Caco-2 (cell line): ENCODE measurements at regions not wholly inside any gene's neighbourhood (a gene's known extent, or its start where the extent isn't known, plus 50 kb on each side); places are given as distances from the start of the nearest gene placed in this dataset.

Source experiments
- BruUV-seq: library from RNA; stranded (reverse); fragments of 400-500 nt; replicated peaks from 2 replicates; lab custom pipeline; 2021; lab: Mats Ljungman, UMichigan
- CTCF ChIA-PET: fragments of 300-600 bp; sonication (Branson Sonifier 250); formaldehyde crosslinking; loops from one replicate; lab custom pipeline; 2022; ENCODE audit warnings: antibody characterized with exemption; lab: Charles Lee
- POLR2A ChIA-PET: fragments of 300-600 bp; sonication (Branson Sonifier 250); formaldehyde crosslinking; loops from one replicate; lab custom pipeline; 2022; ENCODE audit warnings: antibody characterized with exemption; lab: Charles Lee
- DNase-seq, 2 experiments: peaks; one replicate each; pipeline versions ENCODE4 v3.0.0 to v3.0.0-alpha.2; 2020 to 2022
- H3K27me3 ChIP-seq: replicated peaks from 2 replicates; pipeline ENCODE4 v1.6.0; 2011; ENCODE audit warnings: low read length; ENCODE audit not compliant: control insufficient read depth, insufficient read depth
- H3K36me3 ChIP-seq: 2 replicates; pipeline ENCODE4 v1.5.1; 2011; ENCODE audit warnings: low read length; ENCODE audit not compliant: control insufficient read depth, insufficient read depth
- H3K4me1 ChIP-seq: fragments of 250-450 bp; sonication (Bioruptor Pico); 2 replicates; pipeline ENCODE4 v1.5.1; 2020; ENCODE audit warnings: mild to moderate bottlenecking
- H3K4me3 ChIP-seq: 2 replicates; pipeline ENCODE4 v1.5.1; 2011; ENCODE audit warnings: low read depth, mild to moderate bottlenecking, control low read depth, low read length
- H3K9me3 ChIP-seq: fragments of 250-450 bp; sonication (Bioruptor Pico); 2 replicates; pipeline ENCODE4 v1.5.1; 2020; ENCODE audit warnings: mild to moderate bottlenecking, moderate library complexity
- H3K27ac Mint-ChIP-seq: one replicate; pipeline ENCODE4 v1.8.0; 2022; ENCODE audit warnings: mixed read lengths; ENCODE audit not compliant: unreplicated experiment
- H3K27me3 Mint-ChIP-seq: one replicate; pipeline ENCODE4 v1.8.0; 2022; ENCODE audit warnings: mixed read lengths; ENCODE audit not compliant: insufficient read depth, unreplicated experiment
- H3K36me3 Mint-ChIP-seq: one replicate; pipeline ENCODE4 v1.8.0; 2022; ENCODE audit warnings: mild to moderate bottlenecking, mixed read lengths; ENCODE audit not compliant: insufficient read depth, unreplicated experiment
- H3K4me1 Mint-ChIP-seq: one replicate; pipeline ENCODE4 v1.8.0; 2022; ENCODE audit warnings: low read depth, mixed read lengths; ENCODE audit not compliant: unreplicated experiment
- H3K4me3 Mint-ChIP-seq: one replicate; pipeline ENCODE4 v1.8.0; 2022; ENCODE audit warnings: mild to moderate bottlenecking, moderate library complexity, mixed read lengths; ENCODE audit not compliant: unreplicated experiment
- H3K9me3 Mint-ChIP-seq: one replicate; pipeline ENCODE4 v1.8.0; 2022; ENCODE audit warnings: mixed read lengths; ENCODE audit not compliant: unreplicated experiment
- intact Hi-C: fragments of 100-400 bp; cut with micrococcal nuclease; formaldehyde crosslinking; loops from one replicate; pipeline ENCODE4 v1.10.0; 2022; ENCODE audit not compliant: unreplicated experiment
- TF ChIP-seq, protein P1 (sequence below), 2 experiments: fragments of 200-600 bp in 1 of 2; IDR thresholded peaks; 1 replicate in 1 of 2; 2 replicates in 1 of 2; pipeline versions ENCODE4 v1.5.1 to v1.8.0; 2011 to 2022; ENCODE audit warnings: antibody characterized with exemption in 1 of 2, control low read depth in 1 of 2, inconsistent platforms in 1 of 2, low read depth in 1 of 2, low read length in 1 of 2, mild to moderate bottlenecking in 1 of 2, moderate library complexity in 1 of 2; ENCODE audit not compliant: insufficient read depth in 1 of 2, severe bottlenecking in 1 of 2, unreplicated experiment in 1 of 2

DNA sequence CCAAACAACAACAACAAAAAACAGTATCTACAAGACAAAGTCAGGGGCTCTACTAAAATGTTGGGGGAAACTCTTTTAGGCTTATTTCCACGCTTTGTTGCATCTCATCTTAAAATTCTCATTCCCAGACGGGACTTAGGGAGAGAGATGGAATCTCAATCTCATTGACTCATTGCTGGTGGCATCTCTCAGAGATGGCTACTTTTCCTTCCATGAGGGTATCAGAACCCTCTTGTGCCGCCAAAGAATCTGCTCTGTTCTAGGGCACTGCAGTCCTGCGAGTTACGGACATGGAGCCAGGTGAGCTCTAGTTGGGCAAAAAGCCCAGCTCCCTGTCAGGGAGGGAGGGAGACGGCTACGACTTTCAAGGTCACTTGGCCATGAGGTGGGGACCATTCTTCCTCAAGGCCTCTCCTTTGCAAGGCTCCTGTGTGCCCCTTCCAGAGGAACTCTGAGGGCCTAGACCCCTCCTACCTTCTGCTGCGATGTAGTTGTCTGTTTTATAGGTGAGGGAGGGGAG lies 68.0 kb downstream of the MYCN start:
- Histone ChIP-seq H3K4me1 (peaks cover 25% of the 10 kb centered on the region), H3K4me3 (no peak overlapping the region), H3K27me3 (no peaks in the 10 kb centered on the region), H3K36me3 (no peaks in the 10 kb centered on the region), H3K9me3 (no peaks in the 10 kb centered on the region)
- TF ChIP-seq, protein P1, sequence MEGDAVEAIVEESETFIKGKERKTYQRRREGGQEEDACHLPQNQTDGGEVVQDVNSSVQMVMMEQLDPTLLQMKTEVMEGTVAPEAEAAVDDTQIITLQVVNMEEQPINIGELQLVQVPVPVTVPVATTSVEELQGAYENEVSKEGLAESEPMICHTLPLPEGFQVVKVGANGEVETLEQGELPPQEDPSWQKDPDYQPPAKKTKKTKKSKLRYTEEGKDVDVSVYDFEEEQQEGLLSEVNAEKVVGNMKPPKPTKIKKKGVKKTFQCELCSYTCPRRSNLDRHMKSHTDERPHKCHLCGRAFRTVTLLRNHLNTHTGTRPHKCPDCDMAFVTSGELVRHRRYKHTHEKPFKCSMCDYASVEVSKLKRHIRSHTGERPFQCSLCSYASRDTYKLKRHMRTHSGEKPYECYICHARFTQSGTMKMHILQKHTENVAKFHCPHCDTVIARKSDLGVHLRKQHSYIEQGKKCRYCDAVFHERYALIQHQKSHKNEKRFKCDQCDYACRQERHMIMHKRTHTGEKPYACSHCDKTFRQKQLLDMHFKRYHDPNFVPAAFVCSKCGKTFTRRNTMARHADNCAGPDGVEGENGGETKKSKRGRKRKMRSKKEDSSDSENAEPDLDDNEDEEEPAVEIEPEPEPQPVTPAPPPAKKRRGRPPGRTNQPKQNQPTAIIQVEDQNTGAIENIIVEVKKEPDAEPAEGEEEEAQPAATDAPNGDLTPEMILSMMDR (IDR thresholded peaks at IDR 0.05; ENCODE audit: insufficient read depth in 1 of 2, low read depth in 1 of 2, low read length in 1 of 2, severe bottlenecking in 1 of 2, unreplicated experiment in 1 of 2): no peak
- Mint-ChIP-seq H3K9me3 (no peaks in the 10 kb centered on the region), H3K36me3 (peaks cover 10% of the 10 kb centered on the region), H3K4me1 (peaks cover 9% of the 10 kb centered on the region), H3K27me3 (no peaks in the 10 kb centered on the region), H3K4me3 (no peak overlapping the region), H3K27ac (no peak overlapping the region)
- DNase-seq: no peak
- POLR2A ChIA-PET: interaction anchor here (0.7 kb wide), 1 partner anchor 28 kb away, joined by 3 read pairs; no protein-coding TSS in a partner anchor
- CTCF ChIA-PET: no interaction called here
- BruUV-seq: no TSS peak
- intact Hi-C loops: no loop called here

DNA sequence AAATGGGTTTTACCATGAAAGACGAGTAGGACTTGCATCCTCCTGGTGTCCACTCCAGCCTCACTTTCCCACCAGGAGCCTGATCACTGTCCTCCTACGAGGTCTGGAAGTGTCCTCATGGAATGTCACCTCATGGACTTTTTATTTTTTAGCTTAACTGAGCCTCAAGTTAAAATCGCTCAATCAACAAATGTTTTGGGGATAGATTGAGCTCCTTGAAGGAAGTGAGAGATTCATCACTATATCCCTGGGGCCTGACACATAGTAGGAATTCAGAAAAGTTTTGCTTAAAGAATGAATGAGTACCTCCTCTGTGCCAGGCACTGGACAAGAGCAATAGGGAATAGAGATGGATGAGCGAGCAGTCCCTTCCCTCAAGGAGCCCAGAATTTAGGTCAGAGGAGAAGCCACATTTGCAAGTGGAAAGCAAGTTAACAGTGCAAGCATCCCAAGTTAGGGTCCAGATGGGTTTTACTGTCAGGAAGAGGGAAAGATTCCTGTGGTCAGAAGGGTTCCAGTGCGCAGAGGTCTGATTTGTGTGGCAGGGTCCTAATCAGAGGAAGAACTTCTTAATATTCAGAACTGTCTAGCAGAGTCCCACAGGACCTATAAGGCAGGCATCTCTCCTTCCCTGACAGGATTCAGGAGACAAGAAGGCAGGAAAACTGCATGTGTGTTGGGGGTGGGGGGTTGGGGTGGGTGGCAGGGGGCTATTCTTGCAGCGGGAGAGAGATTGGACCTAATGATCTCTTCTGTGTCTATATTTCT lies 67.0 kb downstream of the MYCN start:
- intact Hi-C loops: no loop called here
- POLR2A ChIA-PET: interaction anchor here (0.7 kb wide), 1 partner anchor 27 kb away, joined by 3 read pairs; no protein-coding TSS in a partner anchor
- H3K27ac Mint-ChIP-seq: no peak overlapping the region

DNA sequence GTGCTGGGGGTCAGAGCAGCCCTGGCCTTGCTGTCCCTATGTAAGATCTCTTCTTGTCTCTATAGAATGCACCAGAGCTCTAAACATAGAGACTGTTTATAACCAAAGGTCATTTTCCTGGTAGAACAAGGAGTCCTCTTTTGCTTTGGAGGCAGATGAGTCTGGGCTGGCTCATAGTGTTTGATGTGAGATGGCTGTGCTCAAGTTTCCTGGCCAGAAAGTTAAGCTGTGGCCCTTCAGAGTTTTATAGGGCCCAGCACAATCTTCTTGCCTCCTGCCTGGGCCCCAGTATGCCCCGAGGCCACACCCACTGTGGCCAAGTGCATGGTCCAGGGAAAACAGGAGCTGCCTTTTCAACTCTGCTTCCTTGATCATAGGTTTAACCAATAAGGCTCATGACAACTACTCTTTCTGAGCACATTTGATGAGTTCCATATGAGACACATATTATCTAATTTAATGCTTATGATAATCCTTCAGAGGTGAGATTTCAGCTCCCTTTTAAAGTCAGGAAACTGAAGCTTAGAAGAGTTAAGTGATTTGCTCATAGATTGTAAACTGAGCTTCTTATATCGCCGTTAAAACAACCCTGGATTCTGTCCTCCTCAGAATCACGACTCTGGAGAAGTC lies 66.3 kb downstream of the MYCN start:
- no peak overlapping the region for H3K4me3 Mint-ChIP-seq
- H3K9me3 Mint-ChIP-seq: no peaks in the 10 kb centered on the region

More for the DNA sequence above, 67.0 kb downstream of the MYCN start:
- Mint-ChIP-seq H3K36me3 (no peaks in the 10 kb centered on the region), H3K4me1 (no peaks in the 10 kb centered on the region), H3K27me3 (no peaks in the 10 kb centered on the region), H3K4me3 (no peak overlapping the region), H3K9me3 (no peaks in the 10 kb centered on the region)
- H3K27me3 ChIP-seq: no peaks in the 10 kb centered on the region
- no peaks in the 10 kb centered on the region for H3K9me3 ChIP-seq
- CTCF ChIA-PET: interaction anchor here (1.2 kb wide), 1 partner anchor 67 kb away, joined by 3 read pairs; the partner anchor contains the start of gene MYCN
- no peak overlapping the region for H3K4me3 ChIP-seq
- TF ChIP-seq, protein P1 (IDR thresholded peaks at IDR 0.05; ENCODE audit: insufficient read depth in 1 of 2, low read depth in 1 of 2, low read length in 1 of 2, severe bottlenecking in 1 of 2, unreplicated experiment in 1 of 2): no peak
- peaks cover 14% of the 10 kb centered on the region for H3K4me1 ChIP-seq
- H3K36me3 ChIP-seq: no peaks in the 10 kb centered on the region
- no peak for DNase-seq
- BruUV-seq: no TSS peak

More for the DNA sequence above, 66.3 kb downstream of the MYCN start:
- Histone ChIP-seq H3K4me3 (no peak overlapping the region), H3K4me1 (peaks cover 13% of the 10 kb centered on the region), H3K36me3 (no peaks in the 10 kb centered on the region), H3K9me3 (no peaks in the 10 kb centered on the region), H3K27me3 (no peaks in the 10 kb centered on the region)
- no peaks in the 10 kb centered on the region for H3K4me1 Mint-ChIP-seq
- intact Hi-C loops: no loop called here
- BruUV-seq: no TSS peak
- ChIA-PET CTCF (interaction anchor here (1.2 kb wide), 1 partner anchor 67 kb away, joined by 3 read pairs; the partner anchor contains the start of gene MYCN), POLR2A (no interaction called here)
- DNase-seq: no peak
- TF ChIP-seq, protein P1 (IDR thresholded peaks at IDR 0.05; ENCODE audit: insufficient read depth in 1 of 2, low read depth in 1 of 2, low read length in 1 of 2, severe bottlenecking in 1 of 2, unreplicated experiment in 1 of 2): no peak
- H3K27me3 Mint-ChIP-seq: no peaks in the 10 kb centered on the region
- H3K27ac Mint-ChIP-seq: no peak overlapping the region
- H3K36me3 Mint-ChIP-seq: no peaks in the 10 kb centered on the region
